GM12878 (cell line): ENCODE measurements at regions not wholly inside any gene's neighbourhood (a gene's known extent, or its start where the extent isn't known, plus 50 kb on each side); places are given as distances from the start of the nearest gene placed in this dataset.

Experiments used
- ATAC-seq: fragments of 200-7000 bp; cut with Tn5 transposase; 3 replicates; pipeline ENCODE4 v1.9.1; 2020; ENCODE audit warnings: mild to moderate bottlenecking, moderate library complexity
- BruUV-seq: library from RNA; stranded (reverse); fragments of 400-500 nt; replicated peaks from 2 replicates; lab custom pipeline; 2021; lab: Mats Ljungman, UMichigan
- CTCF ChIA-PET: fragments of 300-600 bp; sonication (Branson Sonifier 250); formaldehyde crosslinking; extraction: SDS; loops from one replicate; lab custom pipeline; 2021; ENCODE audit warnings: inconsistent platforms; lab: Yijun Ruan, JAX
- POLR2A ChIA-PET: fragments of 350-600 bp; formaldehyde crosslinking; extraction: SDS; loops from one replicate; lab custom pipeline; 2021; ENCODE audit warnings: inconsistent platforms; lab: Charles Lee
- RAD21 ChIA-PET: fragments of 300-600 bp; sonication (Branson Sonifier 250); formaldehyde crosslinking; loops from one replicate; lab custom pipeline; 2023; ENCODE audit warnings: antibody characterized with exemption; ENCODE audit not compliant: unreplicated experiment; lab: Charles Lee
- SMC1A ChIA-PET: fragments of 300-600 bp; sonication (Branson Sonifier 250); formaldehyde crosslinking; loops from one replicate; lab custom pipeline; 2023; ENCODE audit not compliant: unreplicated experiment, uncharacterized antibody; lab: Charles Lee
- DNase-seq: peaks from one replicate; pipeline ENCODE4 v3.0.0-alpha.2; 2011; ENCODE audit warnings: low read depth, low spot score
- FAIRE-seq: peaks from 3 replicates; lab custom pipeline; 2011; peaks lifted over from hg19 to GRCh38; lab: Jason Lieb, UNC
- H2AFZ ChIP-seq: 2 replicates; pipeline ENCODE4 v1.6.0; 2011; ENCODE audit warnings: low read depth, low read length, control low read depth; ENCODE audit not compliant: control insufficient read depth
- H3K27ac ChIP-seq: 2 replicates; pipeline ENCODE4 v1.5.1; 2011; ENCODE audit warnings: control low read depth; ENCODE audit not compliant: control insufficient read depth, insufficient read depth
- H3K27me3 ChIP-seq, 2 experiments: replicated peaks in 1 of 2; 2 replicates each; pipeline versions ENCODE4 v1.6.0 to v1.6.1; 2011; ENCODE audit warnings: low read length in 1 of 2; ENCODE audit not compliant: control insufficient read depth in 2 of 2, insufficient read depth in 2 of 2
- H3K36me3 ChIP-seq, 2 experiments: 2 replicates each; pipeline ENCODE4 v1.5.1; 2011; ENCODE audit warnings: low read length in 1 of 2; ENCODE audit not compliant: control insufficient read depth in 2 of 2, insufficient read depth in 2 of 2
- H3K4me1 ChIP-seq: 2 replicates; pipeline ENCODE4 v1.6.1; 2011; ENCODE audit warnings: mild to moderate bottlenecking, low read length, moderate library complexity, mixed read lengths; ENCODE audit not compliant: control insufficient read depth, insufficient read depth
- H3K4me2 ChIP-seq: 2 replicates; pipeline ENCODE4 v1.6.0; 2011; ENCODE audit warnings: control low read depth; ENCODE audit not compliant: control insufficient read depth, insufficient read depth
- H3K4me3 ChIP-seq: fragments of 200-600 bp; sonication (generic); 2 replicates; pipeline ENCODE4 v1.5.1; 2016
- H3K79me2 ChIP-seq: 2 replicates; pipeline ENCODE4 v1.6.0; 2011; ENCODE audit warnings: low read length; ENCODE audit not compliant: control insufficient read depth, insufficient read depth
- H3K9ac ChIP-seq: 2 replicates; pipeline ENCODE4 v1.8.0; 2011; ENCODE audit warnings: low read length, control low read depth, mixed read lengths; ENCODE audit not compliant: control insufficient read depth, insufficient read depth
- H3K9me3 ChIP-seq: replicated peaks from 3 replicates; pipeline ENCODE4 v1.5.1; 2011; ENCODE audit warnings: mild to moderate bottlenecking, low read length; ENCODE audit not compliant: control insufficient read depth, insufficient read depth
- H4K20me1 ChIP-seq: 2 replicates; pipeline ENCODE4 v1.6.0; 2011; ENCODE audit not compliant: control insufficient read depth, insufficient read depth
- ASH2L ChIP-seq: fragments of 300-600, 200-600 bp; sonication (generic); IDR thresholded peaks from 2 replicates; pipeline ENCODE4 v1.6.1; 2017; ENCODE audit warnings: low read depth, mild to moderate bottlenecking, borderline replicate concordance
- ATF3 ChIP-seq: IDR thresholded peaks from 2 replicates; pipeline ENCODE4 v1.6.1; 2011; ENCODE audit warnings: low read depth, mild to moderate bottlenecking, low read length, moderate library complexity, borderline replicate concordance; ENCODE audit errors: extremely low read depth
- CHD1 ChIP-seq: IDR thresholded peaks from 2 replicates; pipeline ENCODE4 v1.6.1; 2012; ENCODE audit warnings: low read depth, low read length, improper control_type of control experiment
- ETV6 ChIP-seq, 2 experiments: fragments of 450-650 bp in 1 of 2; IDR thresholded peaks in 1 of 2; conservative IDR thresholded peaks in 1 of 2; 2 replicates each; pipeline ENCODE4 v1.6.1; 2014; ENCODE audit warnings: antibody characterized with exemption in 1 of 2, borderline replicate concordance in 1 of 2, low read depth in 1 of 2, mild to moderate bottlenecking in 1 of 2, moderate library complexity in 1 of 2
- HDAC2 ChIP-seq: fragments of 200-600 bp; sonication (generic); IDR thresholded peaks from 2 replicates; pipeline ENCODE4 v1.6.1; 2017
- MTA2 ChIP-seq: fragments of 450-650 bp; IDR thresholded peaks from 2 replicates; pipeline ENCODE4 v1.6.1; 2016; ENCODE audit warnings: low read depth, mild to moderate bottlenecking, moderate library complexity
- MXI1 ChIP-seq: fragments of 150-350 bp; IDR thresholded peaks from 2 replicates; pipeline ENCODE4 v1.6.1; 2011; ENCODE audit warnings: low read depth, mild to moderate bottlenecking, inconsistent platforms, low read length, improper control_type of control experiment
- MYC ChIP-seq: IDR thresholded peaks from 2 replicates; pipeline ENCODE4 v1.6.1; 2011; ENCODE audit warnings: mild to moderate bottlenecking, low read length, moderate library complexity, inconsistent platforms; ENCODE audit not compliant: insufficient read depth, insufficient replicate concordance, insufficient read length, severe bottlenecking
- NR2C2 ChIP-seq: IDR thresholded peaks from 2 replicates; pipeline ENCODE4 v1.6.1; 2011; ENCODE audit warnings: borderline replicate concordance, low read depth; ENCODE audit not compliant: control insufficient read depth, insufficient read length
- RUNX3 ChIP-seq: IDR thresholded peaks from 2 replicates; pipeline ENCODE4 v1.6.1; 2012; ENCODE audit warnings: low read length, inconsistent platforms
- SMARCA5 ChIP-seq: fragments of 450-650 bp; IDR thresholded peaks from 2 replicates; pipeline ENCODE4 v1.6.1; 2017; ENCODE audit warnings: mild to moderate bottlenecking
- SMC3 ChIP-seq: IDR thresholded peaks from 2 replicates; pipeline ENCODE4 v1.6.1; 2011; ENCODE audit warnings: low read length, improper control_type of control experiment, borderline replicate concordance
- ZBED1 ChIP-seq: IDR thresholded peaks from 2 replicates; pipeline ENCODE4 v1.6.1; 2016; ENCODE audit warnings: borderline replicate concordance
- in situ Hi-C: fragments of 300-500 bp; cut with MboI; formaldehyde crosslinking; loops from 9 replicates; pipeline ENCODE4 v1.14.3; 2018; ENCODE audit warnings: mixed read lengths
- intact Hi-C: fragments of 100-400 bp; cut with micrococcal nuclease; formaldehyde crosslinking; loops from one replicate; pipeline ENCODE4 v1.14.2; 2022; ENCODE audit not compliant: unreplicated experiment
- TF ChIP-seq, protein P1 (sequence below): fragments of 450-650 bp; formaldehyde crosslinking; IDR thresholded peaks from 2 replicates; pipeline ENCODE4 v1.4.0; 2022; ENCODE audit warnings: mild to moderate bottlenecking, moderate library complexity
- TF ChIP-seq, protein P2 (sequence below): fragments of 450-650 bp; formaldehyde crosslinking; IDR thresholded peaks from 2 replicates; pipeline ENCODE4 v1.4.0; 2020; ENCODE audit warnings: mild to moderate bottlenecking, moderate library complexity
- TF ChIP-seq, protein P3 (sequence below), 3 experiments: IDR thresholded peaks in 2 of 3; conservative IDR thresholded peaks in 1 of 3; 2 replicates each; pipeline ENCODE4 v1.5.1; 2011; ENCODE audit warnings: low read depth in 3 of 3, low read length in 3 of 3, mild to moderate bottlenecking in 3 of 3, control low read depth in 2 of 3, moderate library complexity in 2 of 3, inconsistent platforms in 1 of 3, mixed read lengths in 1 of 3; ENCODE audit not compliant: control insufficient read depth in 2 of 3, insufficient read depth in 1 of 3; ENCODE audit errors: extremely low read depth in 1 of 3

DNA sequence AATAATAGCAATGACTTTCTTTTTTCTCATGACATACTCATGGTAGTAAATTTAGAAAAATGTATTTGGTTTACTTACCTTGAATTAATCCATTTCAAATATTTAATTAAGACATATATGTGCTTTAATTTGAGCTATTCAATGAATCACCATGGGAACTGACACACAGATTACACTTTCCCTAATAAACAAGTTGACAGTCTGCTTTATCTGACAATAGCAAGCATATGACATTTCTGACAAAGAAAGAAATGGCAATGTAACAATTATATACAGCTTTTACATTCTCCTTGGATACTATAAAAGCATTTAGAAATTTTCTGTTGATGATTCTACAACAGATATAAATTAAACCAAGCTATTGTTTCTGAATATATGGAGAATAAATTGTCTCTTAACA is 382.5 kb downstream of the CYLC2 start:
- Histone ChIP-seq H3K36me3 (no peaks in the 10 kb centered on the region), H3K27ac (no peak overlapping the region), H3K4me2 (no peak overlapping the region), H3K9ac (no peak overlapping the region), H3K4me1 (no peaks in the 10 kb centered on the region), H2AFZ (no peak overlapping the region), H3K79me2 (no peaks in the 10 kb centered on the region), H3K27me3 (no peaks in the 10 kb centered on the region), H3K4me3 (no peak overlapping the region), H3K9me3 (no peaks in the 10 kb centered on the region), H4K20me1 (no peaks in the 10 kb centered on the region)
- POLR2A ChIA-PET, result no interaction called here
- BruUV-seq, result no TSS peak
- DNase-seq (no peak), ATAC-seq (no peak), FAIRE-seq (no peak)
- RAD21 ChIA-PET, result no interaction called here
- intact Hi-C loops, result no loop called here
- SMC1A ChIA-PET, result interaction anchor here (0.6 kb wide), 1 partner anchor 116 kb away, joined by 3 read pairs; no protein-coding TSS in a partner anchor
- in situ Hi-C loops, result loop anchor here (25.0 kb wide), 1 partner anchor 1010 kb away; no protein-coding TSS in a partner anchor
- CTCF ChIA-PET, result interaction anchor here (1.1 kb wide), 1 partner anchor 19 kb away, joined by 5 read pairs; no protein-coding TSS in a partner anchor
- TF ChIP-seq MTA2 (no peak), CHD1 (no peak), ASH2L (no peak), NR2C2 (no peak), SMARCA5 (no peak), RUNX3 (no peak), MXI1 (no peak), ETV6 (conservative IDR thresholded peaks at IDR 0.05 in 1 of 2, IDR thresholded peaks at IDR 0.05 in 1 of 2; ENCODE audit: borderline replicate concordance in 1 of 2, low read depth in 1 of 2) (no peak), ATF3 (no peak), MYC (no peak), SMC3 (no peak), ZBED1 (no peak), HDAC2 (no peak)
- TF ChIP-seq, protein P1, sequence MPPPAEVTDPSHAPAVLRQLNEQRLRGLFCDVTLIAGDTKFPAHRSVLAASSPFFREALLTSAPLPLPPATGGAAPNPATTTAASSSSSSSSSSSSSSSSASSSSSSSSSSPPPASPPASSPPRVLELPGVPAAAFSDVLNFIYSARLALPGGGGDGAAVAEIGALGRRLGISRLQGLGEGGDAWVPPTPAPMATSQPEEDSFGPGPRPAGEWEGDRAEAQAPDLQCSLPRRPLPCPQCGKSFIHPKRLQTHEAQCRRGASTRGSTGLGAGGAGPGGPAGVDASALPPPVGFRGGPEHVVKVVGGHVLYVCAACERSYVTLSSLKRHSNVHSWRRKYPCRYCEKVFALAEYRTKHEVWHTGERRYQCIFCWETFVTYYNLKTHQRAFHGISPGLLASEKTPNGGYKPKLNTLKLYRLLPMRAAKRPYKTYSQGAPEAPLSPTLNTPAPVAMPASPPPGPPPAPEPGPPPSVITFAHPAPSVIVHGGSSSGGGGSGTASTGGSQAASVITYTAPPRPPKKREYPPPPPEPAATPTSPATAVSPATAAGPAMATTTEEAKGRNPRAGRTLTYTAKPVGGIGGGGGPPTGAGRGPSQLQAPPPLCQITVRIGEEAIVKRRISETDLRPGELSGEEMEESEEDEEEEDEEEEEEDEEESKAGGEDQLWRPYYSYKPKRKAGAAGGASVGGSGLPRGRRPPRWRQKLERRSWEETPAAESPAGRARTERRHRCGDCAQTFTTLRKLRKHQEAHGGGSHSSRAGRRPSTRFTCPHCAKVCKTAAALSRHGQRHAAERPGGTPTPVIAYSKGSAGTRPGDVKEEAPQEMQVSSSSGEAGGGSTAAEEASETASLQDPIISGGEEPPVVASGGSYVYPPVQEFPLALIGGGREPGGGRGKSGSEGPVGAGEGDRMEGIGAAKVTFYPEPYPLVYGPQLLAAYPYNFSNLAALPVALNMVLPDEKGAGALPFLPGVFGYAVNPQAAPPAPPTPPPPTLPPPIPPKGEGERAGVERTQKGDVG (CRISPR knock-in tag), result no peak
- TF ChIP-seq, protein P2, sequence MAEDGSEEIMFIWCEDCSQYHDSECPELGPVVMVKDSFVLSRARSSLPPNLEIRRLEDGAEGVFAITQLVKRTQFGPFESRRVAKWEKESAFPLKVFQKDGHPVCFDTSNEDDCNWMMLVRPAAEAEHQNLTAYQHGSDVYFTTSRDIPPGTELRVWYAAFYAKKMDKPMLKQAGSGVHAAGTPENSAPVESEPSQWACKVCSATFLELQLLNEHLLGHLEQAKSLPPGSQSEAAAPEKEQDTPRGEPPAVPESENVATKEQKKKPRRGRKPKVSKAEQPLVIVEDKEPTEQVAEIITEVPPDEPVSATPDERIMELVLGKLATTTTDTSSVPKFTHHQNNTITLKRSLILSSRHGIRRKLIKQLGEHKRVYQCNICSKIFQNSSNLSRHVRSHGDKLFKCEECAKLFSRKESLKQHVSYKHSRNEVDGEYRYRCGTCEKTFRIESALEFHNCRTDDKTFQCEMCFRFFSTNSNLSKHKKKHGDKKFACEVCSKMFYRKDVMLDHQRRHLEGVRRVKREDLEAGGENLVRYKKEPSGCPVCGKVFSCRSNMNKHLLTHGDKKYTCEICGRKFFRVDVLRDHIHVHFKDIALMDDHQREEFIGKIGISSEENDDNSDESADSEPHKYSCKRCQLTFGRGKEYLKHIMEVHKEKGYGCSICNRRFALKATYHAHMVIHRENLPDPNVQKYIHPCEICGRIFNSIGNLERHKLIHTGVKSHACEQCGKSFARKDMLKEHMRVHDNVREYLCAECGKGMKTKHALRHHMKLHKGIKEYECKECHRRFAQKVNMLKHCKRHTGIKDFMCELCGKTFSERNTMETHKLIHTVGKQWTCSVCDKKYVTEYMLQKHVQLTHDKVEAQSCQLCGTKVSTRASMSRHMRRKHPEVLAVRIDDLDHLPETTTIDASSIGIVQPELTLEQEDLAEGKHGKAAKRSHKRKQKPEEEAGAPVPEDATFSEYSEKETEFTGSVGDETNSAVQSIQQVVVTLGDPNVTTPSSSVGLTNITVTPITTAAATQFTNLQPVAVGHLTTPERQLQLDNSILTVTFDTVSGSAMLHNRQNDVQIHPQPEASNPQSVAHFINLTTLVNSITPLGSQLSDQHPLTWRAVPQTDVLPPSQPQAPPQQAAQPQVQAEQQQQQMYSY (CRISPR knock-in tag), result no peak
- TF ChIP-seq, protein P3, sequence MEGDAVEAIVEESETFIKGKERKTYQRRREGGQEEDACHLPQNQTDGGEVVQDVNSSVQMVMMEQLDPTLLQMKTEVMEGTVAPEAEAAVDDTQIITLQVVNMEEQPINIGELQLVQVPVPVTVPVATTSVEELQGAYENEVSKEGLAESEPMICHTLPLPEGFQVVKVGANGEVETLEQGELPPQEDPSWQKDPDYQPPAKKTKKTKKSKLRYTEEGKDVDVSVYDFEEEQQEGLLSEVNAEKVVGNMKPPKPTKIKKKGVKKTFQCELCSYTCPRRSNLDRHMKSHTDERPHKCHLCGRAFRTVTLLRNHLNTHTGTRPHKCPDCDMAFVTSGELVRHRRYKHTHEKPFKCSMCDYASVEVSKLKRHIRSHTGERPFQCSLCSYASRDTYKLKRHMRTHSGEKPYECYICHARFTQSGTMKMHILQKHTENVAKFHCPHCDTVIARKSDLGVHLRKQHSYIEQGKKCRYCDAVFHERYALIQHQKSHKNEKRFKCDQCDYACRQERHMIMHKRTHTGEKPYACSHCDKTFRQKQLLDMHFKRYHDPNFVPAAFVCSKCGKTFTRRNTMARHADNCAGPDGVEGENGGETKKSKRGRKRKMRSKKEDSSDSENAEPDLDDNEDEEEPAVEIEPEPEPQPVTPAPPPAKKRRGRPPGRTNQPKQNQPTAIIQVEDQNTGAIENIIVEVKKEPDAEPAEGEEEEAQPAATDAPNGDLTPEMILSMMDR (IDR thresholded peaks at IDR 0.05 in 2 of 3, conservative IDR thresholded peaks at IDR 0.05 in 1 of 3; ENCODE audit: control insufficient read depth in 2 of 3, extremely low read depth in 1 of 3, insufficient read depth in 1 of 3, low read depth in 3 of 3, low read length in 3 of 3), result no peak
